Ishikawa (cell line): ENCODE measurements at regions not wholly inside any gene's neighbourhood (a gene's known extent, or its start where the extent isn't known, plus 50 kb on each side); places are given as distances from the start of the nearest gene placed in this dataset.

Experiments
- EP300 ChIP-seq: IDR thresholded peaks from 2 replicates; pipeline ENCODE4 v1.6.1; 2012; ENCODE audit warnings: borderline replicate concordance
- NFIC ChIP-seq: IDR thresholded peaks from 2 replicates; pipeline ENCODE4 v1.6.1; 2012
- RAD21 ChIP-seq: IDR thresholded peaks from 2 replicates; pipeline ENCODE4 v1.6.1; 2012; ENCODE audit warnings: low read depth
- REST ChIP-seq: IDR thresholded peaks from 2 replicates; pipeline ENCODE4 v1.6.1; 2012; ENCODE audit warnings: low read depth, mild to moderate bottlenecking
- TAF1 ChIP-seq: IDR thresholded peaks from 2 replicates; pipeline ENCODE4 v1.6.1; 2012; ENCODE audit warnings: low read depth, mild to moderate bottlenecking
- TCF12 ChIP-seq: IDR thresholded peaks from 2 replicates; pipeline ENCODE4 v1.6.1; 2012; ENCODE audit warnings: low read depth
- YY1 ChIP-seq: IDR thresholded peaks from 2 replicates; pipeline ENCODE4 v1.6.1; 2012; ENCODE audit warnings: low read depth
- TF ChIP-seq, protein P1 (sequence below): IDR thresholded peaks from 2 replicates; pipeline ENCODE4 v1.6.1; 2012

- TF ChIP-seq NFIC (no peak), REST (no peak), YY1 (no peak), EP300 (no peak), TAF1 (no peak), TCF12 (no peak), RAD21 (no peak)
- TF ChIP-seq, protein P1, sequence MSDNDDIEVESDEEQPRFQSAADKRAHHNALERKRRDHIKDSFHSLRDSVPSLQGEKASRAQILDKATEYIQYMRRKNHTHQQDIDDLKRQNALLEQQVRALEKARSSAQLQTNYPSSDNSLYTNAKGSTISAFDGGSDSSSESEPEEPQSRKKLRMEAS = no peak
These were observed 651.4 kb downstream of the CETN3 start for GRCh38 chr5:89758146-89758545.
